ENCODE measurements at regions not wholly inside any gene's neighbourhood (a gene's known extent, or its start where the extent isn't known, plus 50 kb on each side); places are given as distances from the start of the nearest gene placed in this dataset.

GRCh38 chr2:136373029-136373428 is 255.1 kb upstream of the CXCR4 start:
- H3K18ac ChIP-seq (ENCODE audit: insufficient read length, low read depth, low read length): no peak overlapping the region
- Mint-ChIP-seq H3K27ac (no peak overlapping the region), H3K4me3 (no peak overlapping the region), H3K9me3 (no peaks in the 10 kb centered on the region), H3K4me1 (peaks cover 0 to 8% of the 10 kb centered on the region in 2 experiments; a peak in 2 of 4 replicates), H3K36me3 (ENCODE audit: insufficient read depth in 1 of 3, low read depth in 3 of 3) (no peaks in the 10 kb centered on the region), H3K27me3 (ENCODE audit: low read depth) (no peaks in the 10 kb centered on the region; the same call in 1 of the 2 replicates)
- H2BK120ac ChIP-seq (ENCODE audit: low read depth, low read length, poor library complexity, severe bottlenecking): no peak overlapping the region
- DNase-seq: no peak
- H2BK20ac ChIP-seq (ENCODE audit: low read depth, low read length, poor library complexity, severe bottlenecking): no peak overlapping the region
- H2BK12ac ChIP-seq (ENCODE audit: insufficient read length, low read depth, low read length): no peak overlapping the region
- no peak overlapping the region for H2AK5ac ChIP-seq (ENCODE audit: insufficient read length, low read length)
- no peaks in the 10 kb centered on the region for H4K20me1 ChIP-seq (ENCODE audit: control insufficient read depth, insufficient read depth, insufficient read length)
- no peaks in the 10 kb centered on the region for H3K23me2 ChIP-seq (ENCODE audit: insufficient read length, low read depth, low read length, poor library complexity, severe bottlenecking)
- H4K91ac ChIP-seq (ENCODE audit: insufficient read length, low read depth, low read length): no peak overlapping the region
- H2BK15ac ChIP-seq (ENCODE audit: low read depth, low read length): no peak overlapping the region
- H3K27ac ChIP-seq (ENCODE audit: insufficient read length, low read depth, low read length): no peak overlapping the region
- no peaks in the 10 kb centered on the region for H3K79me2 ChIP-seq (ENCODE audit: insufficient read depth, low read length)
- no peak overlapping the region for H3K56ac ChIP-seq (ENCODE audit: insufficient read length, low read depth, low read length)
- WGBS (ENCODE audit: extremely low coverage, insufficient read length, low lambda C conversion rate): no CpG with 5 or more reads among the region's 1 CpG
- H3K9ac ChIP-seq (ENCODE audit: extremely low read depth, insufficient read length, low read length): no peak overlapping the region
- H2AFZ ChIP-seq (ENCODE audit: low read length): no peak overlapping the region
- H4K8ac ChIP-seq (replicated peaks; ENCODE audit: insufficient read length, low read depth, low read length): no peak overlapping the region
- H3K14ac ChIP-seq (ENCODE audit: insufficient read depth, low read length): no peak overlapping the region
- no peak overlapping the region for H3K23ac ChIP-seq (ENCODE audit: insufficient read length, low read depth, low read length)
- H3K4me1 ChIP-seq (ENCODE audit: insufficient read depth, low read length): no peaks in the 10 kb centered on the region
- H3K27me3 ChIP-seq (ENCODE audit: insufficient read depth, low read length): no peaks in the 10 kb centered on the region
- TF ChIP-seq, protein P1, sequence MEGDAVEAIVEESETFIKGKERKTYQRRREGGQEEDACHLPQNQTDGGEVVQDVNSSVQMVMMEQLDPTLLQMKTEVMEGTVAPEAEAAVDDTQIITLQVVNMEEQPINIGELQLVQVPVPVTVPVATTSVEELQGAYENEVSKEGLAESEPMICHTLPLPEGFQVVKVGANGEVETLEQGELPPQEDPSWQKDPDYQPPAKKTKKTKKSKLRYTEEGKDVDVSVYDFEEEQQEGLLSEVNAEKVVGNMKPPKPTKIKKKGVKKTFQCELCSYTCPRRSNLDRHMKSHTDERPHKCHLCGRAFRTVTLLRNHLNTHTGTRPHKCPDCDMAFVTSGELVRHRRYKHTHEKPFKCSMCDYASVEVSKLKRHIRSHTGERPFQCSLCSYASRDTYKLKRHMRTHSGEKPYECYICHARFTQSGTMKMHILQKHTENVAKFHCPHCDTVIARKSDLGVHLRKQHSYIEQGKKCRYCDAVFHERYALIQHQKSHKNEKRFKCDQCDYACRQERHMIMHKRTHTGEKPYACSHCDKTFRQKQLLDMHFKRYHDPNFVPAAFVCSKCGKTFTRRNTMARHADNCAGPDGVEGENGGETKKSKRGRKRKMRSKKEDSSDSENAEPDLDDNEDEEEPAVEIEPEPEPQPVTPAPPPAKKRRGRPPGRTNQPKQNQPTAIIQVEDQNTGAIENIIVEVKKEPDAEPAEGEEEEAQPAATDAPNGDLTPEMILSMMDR (conservative IDR thresholded peaks at IDR 0.05): no peak
- no peak overlapping the region for H3K4ac ChIP-seq (ENCODE audit: low read depth, low read length)
- H3K9me3 ChIP-seq (ENCODE audit: control insufficient read depth, low read depth, low read length): no peaks in the 10 kb centered on the region
- no peak overlapping the region for H4K5ac ChIP-seq (ENCODE audit: insufficient read length, low read depth, low read length)
- no peaks in the 10 kb centered on the region for H3K79me1 ChIP-seq (ENCODE audit: insufficient read depth, low read depth, low read length, poor library complexity, severe bottlenecking)
- H3K4me2 ChIP-seq (ENCODE audit: insufficient read depth, insufficient read length, low read length): no peak overlapping the region
- no peak overlapping the region for H2BK5ac ChIP-seq (ENCODE audit: insufficient read length, low read length)
- H3T11ph ChIP-seq (ENCODE audit: low read length): no peak overlapping the region
